SK-N-SH treated with all-trans-retinoic acid at 6 μM for 48 hours (cell line): ENCODE measurements at regions not wholly inside any gene's neighbourhood (a gene's known extent, or its start where the extent isn't known, plus 50 kb on each side); places are given as distances from the start of the nearest gene placed in this dataset.

Experiments used
- ATAC-seq: fragments of 200-7000 bp; cut with Tn5 transposase; 3 replicates; pipeline ENCODE4 v1.9.1; 2020; ENCODE audit warnings: mild to moderate bottlenecking, moderate library complexity
- BACH2 ChIP-seq: fragments of 250-450 bp; sonication (Bioruptor Pico); IDR thresholded peaks from 2 replicates; pipeline ENCODE4 v1.9.0; 2021; ENCODE audit warnings: mild to moderate bottlenecking, borderline replicate concordance
- CREB5 ChIP-seq: fragments of 250-450 bp; sonication (Bioruptor Pico); IDR thresholded peaks from 2 replicates; pipeline ENCODE4 v1.5.1; 2020; ENCODE audit warnings: low read depth, mild to moderate bottlenecking, moderate library complexity
- CSDC2 ChIP-seq: fragments of 250-450 bp; sonication (Bioruptor Pico); IDR thresholded peaks from 2 replicates; pipeline ENCODE4 v1.5.0; 2020; ENCODE audit warnings: mild to moderate bottlenecking, moderate library complexity
- ESRRG ChIP-seq: fragments of 250-450 bp; sonication (Bioruptor Pico); IDR thresholded peaks from 2 replicates; pipeline ENCODE4 v1.6.1; 2021; ENCODE audit warnings: mild to moderate bottlenecking
- GLIS3 ChIP-seq: fragments of 250-450 bp; sonication (Bioruptor Pico); IDR thresholded peaks from 2 replicates; pipeline ENCODE4 v1.5.0; 2020; ENCODE audit warnings: mild to moderate bottlenecking, moderate library complexity
- ISL1 ChIP-seq: fragments of 250-450 bp; sonication (Bioruptor Pico); IDR thresholded peaks from 2 replicates; pipeline ENCODE4 v2.1.2; 2022; ENCODE audit warnings: mild to moderate bottlenecking, moderate library complexity
- OSR1 ChIP-seq: fragments of 250-450 bp; sonication (Bioruptor Pico); IDR thresholded peaks from 2 replicates; pipeline ENCODE4 v1.8.0; 2022; ENCODE audit warnings: moderate library complexity, mild to moderate bottlenecking, inconsistent platforms
- PATZ1 ChIP-seq: fragments of 250-450 bp; sonication (Bioruptor Pico); IDR thresholded peaks from 2 replicates; pipeline ENCODE4 v1.8.0; 2020; ENCODE audit warnings: mild to moderate bottlenecking, moderate library complexity, borderline replicate concordance
- POU6F1 ChIP-seq: fragments of 250-450 bp; sonication (Bioruptor Pico); IDR thresholded peaks from 2 replicates; pipeline ENCODE4 v1.8.0; 2021; ENCODE audit warnings: low read depth, mild to moderate bottlenecking, moderate library complexity, borderline replicate concordance
- PPARA ChIP-seq: fragments of 250-450 bp; sonication (Bioruptor Pico); IDR thresholded peaks from 2 replicates; pipeline ENCODE4 v1.5.0; 2020; ENCODE audit warnings: mild to moderate bottlenecking, borderline replicate concordance
- RARB ChIP-seq: fragments of 250-450 bp; sonication (Bioruptor Pico); IDR thresholded peaks from 2 replicates; pipeline ENCODE4 v1.8.0; 2021; ENCODE audit warnings: mild to moderate bottlenecking, moderate library complexity
- SNAI2 ChIP-seq: fragments of 250-450 bp; sonication (Bioruptor Pico); IDR thresholded peaks from 2 replicates; pipeline ENCODE4 v1.5.0; 2020; ENCODE audit warnings: mild to moderate bottlenecking, moderate library complexity
- TCF4 ChIP-seq: fragments of 250-450 bp; sonication (Bioruptor Pico); IDR thresholded peaks from 2 replicates; pipeline ENCODE4 v1.8.0; 2021; ENCODE audit warnings: mild to moderate bottlenecking, moderate library complexity, borderline replicate concordance
- TOX ChIP-seq: fragments of 250-450 bp; sonication (Bioruptor Pico); IDR thresholded peaks from 2 replicates; pipeline ENCODE4 v1.8.0; 2021; ENCODE audit warnings: mild to moderate bottlenecking, moderate library complexity, borderline replicate concordance
- ZC3H10 ChIP-seq: fragments of 250-450 bp; sonication (Bioruptor Pico); IDR thresholded peaks from 2 replicates; pipeline ENCODE4 v1.5.1; 2021; ENCODE audit warnings: mild to moderate bottlenecking, moderate library complexity
- ZFP3 ChIP-seq: fragments of 250-450 bp; sonication (Bioruptor Pico); IDR thresholded peaks from 2 replicates; pipeline ENCODE4 v1.5.0; 2020; ENCODE audit warnings: mild to moderate bottlenecking, moderate library complexity
- ZFP30 ChIP-seq: fragments of 450-650 bp; formaldehyde crosslinking; IDR thresholded peaks from 2 replicates; pipeline ENCODE4 v1.5.0; 2022; ENCODE audit warnings: mild to moderate bottlenecking, moderate library complexity
- ZNF565 ChIP-seq: fragments of 450-650 bp; formaldehyde crosslinking; conservative IDR thresholded peaks from 2 replicates; pipeline ENCODE4 v1.5.0; 2020; ENCODE audit warnings: low read depth, mild to moderate bottlenecking, moderate library complexity
- ZNF70 ChIP-seq: fragments of 450-650 bp; formaldehyde crosslinking; IDR thresholded peaks from 2 replicates; pipeline ENCODE4 v1.5.0; 2020; ENCODE audit warnings: mild to moderate bottlenecking, moderate library complexity
- ZNF8 ChIP-seq: fragments of 450-650 bp; formaldehyde crosslinking; IDR thresholded peaks from 2 replicates; pipeline ENCODE4 v1.5.0; 2020; ENCODE audit warnings: mild to moderate bottlenecking, moderate library complexity
- TF ChIP-seq, protein P1 (sequence below): fragments of 250-450 bp; sonication (Bioruptor Pico); IDR thresholded peaks from 2 replicates; pipeline ENCODE4 v1.5.1; 2021; ENCODE audit warnings: mild to moderate bottlenecking, moderate library complexity

DNA sequence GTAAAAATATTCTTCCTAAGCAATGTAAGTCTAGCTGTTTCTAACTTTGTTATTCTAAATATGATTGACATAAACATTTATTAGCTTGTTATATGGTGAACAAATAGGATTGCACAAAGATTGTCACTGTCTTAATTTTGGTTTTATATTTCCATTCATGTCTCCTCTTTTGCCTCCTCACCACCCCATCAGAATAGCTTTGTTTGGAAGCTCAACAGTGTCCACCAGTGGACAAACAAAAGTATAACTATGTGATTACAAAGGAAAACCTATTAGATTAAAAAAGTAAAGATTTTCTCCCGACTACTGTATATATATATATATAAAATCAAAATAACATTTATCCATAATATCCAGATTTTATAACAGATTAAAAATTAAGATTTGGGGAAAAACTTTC is 468.2 kb downstream of the ZIC3 start:
- TF ChIP-seq SNAI2 (CRISPR knock-in tag): no peak
- no peak for TF ChIP-seq ZFP30
- no peak for TF ChIP-seq ZNF8
- TF ChIP-seq GLIS3 (CRISPR knock-in tag): no peak
- TF ChIP-seq POU6F1 (CRISPR knock-in tag): no peak
- no peak for TF ChIP-seq CREB5 (CRISPR knock-in tag)
- TF ChIP-seq TOX: no peak
- no peak for TF ChIP-seq PATZ1 (CRISPR knock-in tag)
- TF ChIP-seq ZNF70 (CRISPR knock-in tag): no peak
- TF ChIP-seq ZNF565 (CRISPR knock-in tag): no peak
- no peak for TF ChIP-seq ZFP3 (CRISPR knock-in tag)
- no peak for TF ChIP-seq CSDC2 (CRISPR knock-in tag)
- TF ChIP-seq TCF4: no peak
- TF ChIP-seq OSR1: no peak
- no peak for TF ChIP-seq ISL1 (CRISPR knock-in tag)
- TF ChIP-seq, all 23 proteins: peak for 0
- ATAC-seq: no peak

DNA sequence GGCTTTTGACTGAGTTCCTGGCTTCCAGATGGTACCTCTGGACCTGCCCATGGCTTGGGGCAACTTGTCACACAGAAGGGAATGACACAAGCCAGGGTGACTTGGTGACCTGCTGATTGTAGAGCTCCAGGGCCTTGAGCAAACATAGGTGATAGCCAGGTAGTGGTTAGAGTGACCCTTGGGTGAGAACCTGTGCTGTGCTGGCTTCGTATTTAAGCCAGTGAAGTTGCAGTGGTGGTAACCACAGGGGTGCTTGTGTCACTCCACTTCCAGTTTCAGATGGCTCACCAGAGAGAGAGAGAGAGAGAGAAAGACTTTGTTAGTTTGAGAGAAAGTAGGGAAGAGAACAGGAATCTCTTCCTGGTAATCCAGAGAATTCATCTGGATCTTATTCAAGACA is 471.6 kb downstream of the ZIC3 start:
- TF ChIP-seq POU6F1 (CRISPR knock-in tag): no peak
- no peak for TF ChIP-seq CREB5 (CRISPR knock-in tag)
- no peak for TF ChIP-seq ISL1 (CRISPR knock-in tag)
- no peak for TF ChIP-seq CSDC2 (CRISPR knock-in tag)
- no peak for TF ChIP-seq ZNF70 (CRISPR knock-in tag)
- TF ChIP-seq TOX: no peak
- TF ChIP-seq ZNF8: no peak
- TF ChIP-seq ZNF565 (CRISPR knock-in tag): no peak
- TF ChIP-seq ESRRG (CRISPR knock-in tag): no peak
- no peak for TF ChIP-seq ZFP3 (CRISPR knock-in tag)
- no peak for TF ChIP-seq OSR1
- no peak for TF ChIP-seq PPARA (CRISPR knock-in tag)
- TF ChIP-seq, protein P1, sequence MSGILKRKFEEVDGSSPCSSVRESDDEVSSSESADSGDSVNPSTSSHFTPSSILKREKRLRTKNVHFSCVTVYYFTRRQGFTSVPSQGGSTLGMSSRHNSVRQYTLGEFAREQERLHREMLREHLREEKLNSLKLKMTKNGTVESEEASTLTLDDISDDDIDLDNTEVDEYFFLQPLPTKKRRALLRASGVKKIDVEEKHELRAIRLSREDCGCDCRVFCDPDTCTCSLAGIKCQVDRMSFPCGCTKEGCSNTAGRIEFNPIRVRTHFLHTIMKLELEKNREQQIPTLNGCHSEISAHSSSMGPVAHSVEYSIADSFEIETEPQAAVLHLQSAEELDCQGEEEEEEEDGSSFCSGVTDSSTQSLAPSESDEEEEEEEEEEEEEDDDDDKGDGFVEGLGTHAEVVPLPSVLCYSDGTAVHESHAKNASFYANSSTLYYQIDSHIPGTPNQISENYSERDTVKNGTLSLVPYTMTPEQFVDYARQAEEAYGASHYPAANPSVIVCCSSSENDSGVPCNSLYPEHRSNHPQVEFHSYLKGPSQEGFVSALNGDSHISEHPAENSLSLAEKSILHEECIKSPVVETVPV (CRISPR knock-in tag): no peak
- no peak for TF ChIP-seq SNAI2 (CRISPR knock-in tag)
- no peak for TF ChIP-seq RARB
- TF ChIP-seq BACH2 (CRISPR knock-in tag): no peak
- ATAC-seq: no peak

- no peak for ATAC-seq
- TF ChIP-seq GLIS3 (CRISPR knock-in tag): no peak
- TF ChIP-seq CREB5 (CRISPR knock-in tag): no peak
- no peak for TF ChIP-seq ZFP30
- TF ChIP-seq ESRRG (CRISPR knock-in tag): no peak
- no peak for TF ChIP-seq BACH2 (CRISPR knock-in tag)
- TF ChIP-seq ZNF8: no peak
- TF ChIP-seq POU6F1 (CRISPR knock-in tag): no peak
- no peak for TF ChIP-seq PPARA (CRISPR knock-in tag)
- TF ChIP-seq TCF4: no peak
- no peak for TF ChIP-seq OSR1
- no peak for TF ChIP-seq RARB
- no peak for TF ChIP-seq ISL1 (CRISPR knock-in tag)
- TF ChIP-seq PATZ1 (CRISPR knock-in tag): no peak
- TF ChIP-seq TOX: no peak
- no peak for TF ChIP-seq ZNF565 (CRISPR knock-in tag)
- no peak for TF ChIP-seq ZC3H10
These were observed 492.0 kb downstream of the ZIC3 start for GRCh38 chrX:138057883-138058282.
